SIG-M5 treated with dmso at 0.1 percent for 504 hours (cell line): ENCODE measurements at regions not wholly inside any gene's neighbourhood (a gene's known extent, or its start where the extent isn't known, plus 50 kb on each side); places are given as distances from the start of the nearest gene placed in this dataset.
"Not testable (repeated sequence)": the region's sequence is repeated elsewhere in the genome, so short reads cannot be mapped to it uniquely, and the experiment has no call there.

ENCODE experiments used
- DNase-seq: peaks from one replicate; lab custom pipeline; 2025; ENCODE audit not compliant: unreplicated experiment; lab: John Stamatoyannopoulos, UW

- DNase-seq: no peak
Measured at GRCh38 chr2:160583813-160584537, 90.4 kb upstream of the RBMS1 start.

DNA sequence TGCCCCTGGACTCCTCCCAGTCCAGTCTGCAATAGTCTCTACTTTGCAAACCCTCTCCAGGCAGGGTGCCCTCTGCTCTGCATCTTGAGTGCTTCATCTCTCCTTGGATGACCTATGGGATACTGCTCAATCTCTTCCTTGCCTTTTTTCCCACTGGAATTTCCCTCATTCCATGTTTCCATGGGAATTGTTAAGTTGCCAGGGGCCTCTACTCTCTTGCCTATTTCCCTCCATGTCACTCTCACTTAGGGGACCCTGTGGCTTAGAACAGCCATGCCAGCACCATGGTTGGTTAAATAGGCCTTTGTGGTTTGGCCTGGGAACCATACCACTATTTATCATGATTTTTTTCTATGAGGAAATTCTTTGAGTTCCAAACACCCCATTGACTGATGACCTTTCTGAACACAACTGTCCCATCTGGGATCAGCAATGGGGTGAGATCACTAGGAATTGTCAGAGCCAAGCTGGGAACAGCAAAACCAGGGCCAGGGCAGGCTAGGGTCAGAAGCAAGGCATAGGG lies 91.4 kb upstream of the RBMS1 start:
- no peak for DNase-seq

GRCh38 chr2:160590664-160591063 lies 97.1 kb upstream of the RBMS1 start:
- no peak for DNase-seq

- DNase-seq: no peak
Measured at GRCh38 chr2:160592401-160592800, 98.8 kb upstream of the RBMS1 start.

GRCh38 chr2:160592993-160593392 lies 99.4 kb upstream of the RBMS1 start:
- DNase-seq: no peak

GRCh38 chr2:160596441-160596840 lies 102.8 kb upstream of the RBMS1 start:
- DNase-seq: no peak

DNA sequence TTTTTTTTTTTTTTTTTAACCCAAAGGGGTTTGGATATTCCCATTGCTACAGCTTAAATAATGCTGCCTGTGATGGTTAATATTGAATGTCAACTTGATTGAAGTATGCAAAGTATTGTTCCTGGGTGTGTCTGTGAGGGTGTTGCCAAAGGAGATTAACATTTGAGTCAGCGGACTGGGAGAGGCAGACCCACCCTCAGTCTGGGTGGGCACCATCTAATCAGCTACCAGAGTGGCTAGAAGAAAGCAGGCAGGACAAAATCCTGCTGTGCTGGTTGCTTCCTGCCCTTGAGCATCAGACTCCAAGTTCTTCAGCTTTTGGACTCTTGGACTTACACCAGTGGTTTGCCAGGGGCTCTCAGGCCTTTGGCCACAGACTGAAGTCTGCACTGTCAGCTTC lies 106.8 kb upstream of the RBMS1 start:
- DNase-seq: not testable (repeated sequence)

DNA sequence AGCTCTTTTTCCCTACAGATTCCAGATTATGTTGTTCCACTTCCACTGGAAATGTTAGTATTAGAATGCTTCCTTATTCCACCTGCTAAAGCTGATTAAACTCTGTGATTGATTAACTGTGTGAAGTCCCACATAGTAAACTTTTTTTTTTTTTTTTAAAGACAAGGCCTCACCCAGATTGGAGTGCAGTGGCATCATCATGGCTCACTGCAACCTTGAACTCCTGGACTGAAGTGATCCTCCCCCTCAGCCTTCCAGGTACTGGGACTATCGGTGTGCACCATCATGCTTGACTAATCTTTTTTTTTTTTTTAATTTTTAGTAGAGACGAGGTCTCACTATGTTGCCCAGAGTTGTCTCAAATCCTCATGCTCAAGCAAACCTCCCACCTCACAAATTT lies 108.5 kb upstream of the RBMS1 start:
- no peak for DNase-seq

- DNase-seq: no peak
Measured at GRCh38 chr2:160603771-160604510, 110.3 kb upstream of the RBMS1 start.

DNA sequence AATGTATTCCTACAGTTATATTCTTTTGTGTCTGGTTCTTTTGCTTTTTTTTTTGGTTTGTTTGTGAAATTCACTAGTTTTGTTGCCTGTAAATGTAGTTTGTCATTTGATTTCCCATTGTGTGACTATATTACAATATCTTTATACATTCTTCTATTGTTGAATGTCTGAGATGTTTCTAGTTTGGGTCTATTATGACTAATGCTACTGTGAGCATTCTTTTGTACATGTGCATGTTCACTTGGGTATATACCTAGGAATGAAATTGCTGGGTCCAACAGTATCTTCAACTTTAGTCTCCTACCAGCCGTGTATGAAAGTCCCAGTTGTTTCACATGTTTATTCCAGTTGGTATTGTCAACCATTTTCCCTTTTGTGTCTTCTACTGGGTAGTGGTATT lies 112.7 kb upstream of the RBMS1 start:
- DNase-seq: no peak

DNA sequence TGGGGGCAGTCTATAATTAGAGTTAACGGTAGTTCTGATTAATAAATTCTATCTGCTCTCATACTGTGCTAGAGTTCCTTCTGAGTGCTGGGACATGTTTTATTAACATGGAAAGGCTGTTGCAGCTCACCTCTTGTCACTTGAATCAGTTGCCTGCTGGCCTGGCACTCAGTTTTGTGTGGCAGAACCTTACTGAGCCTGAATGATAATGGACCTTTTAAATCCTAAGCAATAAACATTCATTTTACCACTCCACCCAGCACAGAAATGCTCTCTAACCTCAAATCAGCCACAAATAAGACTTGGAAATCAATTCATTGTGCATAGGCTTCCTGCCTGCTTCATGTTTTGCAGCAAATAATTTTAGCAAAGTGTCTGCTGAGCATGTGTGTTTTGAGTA lies 115.0 kb upstream of the RBMS1 start:
- no peak for DNase-seq

DNA sequence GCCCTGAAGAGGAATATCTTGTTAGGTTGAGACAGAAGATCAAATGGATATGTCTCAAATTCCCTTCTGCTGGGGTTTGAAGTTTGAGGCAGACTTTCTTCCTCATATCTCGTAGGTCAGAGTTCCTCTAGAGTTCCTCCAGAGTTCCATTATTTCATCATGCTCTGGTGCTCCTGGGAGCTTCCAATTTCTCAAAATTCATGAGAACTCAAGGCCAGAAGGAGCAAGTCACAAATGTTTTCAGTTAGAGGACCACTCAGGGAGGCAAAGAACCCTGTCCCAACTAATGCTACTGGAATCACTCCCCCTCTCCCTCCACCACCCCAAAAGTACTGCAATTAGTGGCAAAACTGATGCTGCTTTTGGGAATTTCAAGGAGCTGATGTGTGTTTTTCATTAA lies 115.7 kb upstream of the RBMS1 start:
- DNase-seq: no peak

DNA sequence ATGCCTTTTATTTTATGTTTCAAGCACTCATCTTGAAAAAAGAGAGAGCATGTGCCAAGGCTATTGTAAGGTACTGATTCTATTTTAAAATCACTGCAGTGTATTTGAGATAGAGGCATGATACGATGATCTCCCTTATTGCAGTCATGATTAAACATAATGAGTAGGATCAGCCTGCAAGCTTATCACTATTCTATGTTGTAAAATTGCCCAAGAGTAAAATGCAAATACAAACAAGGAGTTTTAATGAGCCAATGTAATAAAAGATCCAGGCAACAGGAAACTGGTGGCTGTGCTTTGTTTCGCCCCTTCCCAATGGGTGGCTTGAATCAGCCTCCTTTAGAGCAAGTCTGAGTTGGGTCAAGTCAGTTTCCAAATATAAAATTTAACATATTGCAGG lies 116.4 kb upstream of the RBMS1 start:
- DNase-seq: no peak

GRCh38 chr2:160612266-160612856 lies 118.8 kb upstream of the RBMS1 start:
- no peak for DNase-seq

DNA sequence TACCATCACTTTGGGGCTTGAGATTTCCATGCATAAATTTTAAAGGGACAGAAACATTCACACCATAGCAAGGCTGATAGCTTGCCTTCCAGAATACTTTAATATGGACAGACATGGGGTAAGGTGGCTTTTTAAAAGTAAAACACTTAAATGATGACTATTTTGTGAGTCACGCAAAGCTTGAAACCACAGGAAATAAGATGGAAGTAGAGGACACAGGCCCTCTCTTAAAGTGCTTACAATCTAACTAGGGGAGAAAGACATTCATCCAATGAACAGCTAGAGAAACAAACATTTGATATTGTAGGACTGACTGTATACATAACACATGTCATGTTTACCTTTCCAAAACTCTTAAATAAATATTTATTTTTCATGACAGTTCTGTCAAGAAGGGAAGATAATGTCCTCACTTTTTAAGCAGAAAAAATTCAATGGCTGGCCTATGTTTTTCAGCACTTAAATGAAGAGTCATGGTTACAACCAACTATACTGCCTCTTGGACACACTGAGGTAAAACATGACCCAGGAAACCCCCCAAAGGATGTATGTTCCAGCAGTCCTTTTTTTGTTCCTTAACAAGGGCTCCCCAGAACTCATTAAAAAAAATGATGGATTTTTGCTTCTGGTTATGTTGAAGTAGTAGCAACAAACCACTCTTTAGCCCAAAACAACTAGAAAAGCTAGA lies 120.0 kb upstream of the RBMS1 start:
- no peak for DNase-seq

- no peak for DNase-seq
Measured at GRCh38 chr2:160614391-160614790, 120.8 kb upstream of the RBMS1 start.

GRCh38 chr2:160615706-160616105 lies 122.1 kb upstream of the RBMS1 start:
- DNase-seq: no peak

DNA sequence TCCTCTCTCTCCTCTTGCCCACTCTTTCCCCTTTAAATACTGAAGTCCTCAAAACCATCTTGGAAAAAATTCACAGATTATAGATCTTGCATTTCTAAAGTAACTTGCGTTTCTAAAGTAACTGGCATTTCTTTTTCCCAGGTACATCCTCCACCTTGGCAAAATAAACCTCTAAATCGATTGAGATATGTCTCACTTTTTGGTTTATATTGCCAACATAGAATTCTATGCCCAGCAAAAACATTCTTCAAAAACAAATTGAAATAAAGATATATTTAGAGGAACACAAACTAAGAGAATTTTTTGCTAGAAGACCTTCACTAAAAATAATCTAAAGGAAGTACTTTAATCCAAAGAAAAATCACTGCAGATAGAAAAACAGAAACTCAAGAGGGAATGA lies 122.5 kb upstream of the RBMS1 start:
- no peak for DNase-seq

DNA sequence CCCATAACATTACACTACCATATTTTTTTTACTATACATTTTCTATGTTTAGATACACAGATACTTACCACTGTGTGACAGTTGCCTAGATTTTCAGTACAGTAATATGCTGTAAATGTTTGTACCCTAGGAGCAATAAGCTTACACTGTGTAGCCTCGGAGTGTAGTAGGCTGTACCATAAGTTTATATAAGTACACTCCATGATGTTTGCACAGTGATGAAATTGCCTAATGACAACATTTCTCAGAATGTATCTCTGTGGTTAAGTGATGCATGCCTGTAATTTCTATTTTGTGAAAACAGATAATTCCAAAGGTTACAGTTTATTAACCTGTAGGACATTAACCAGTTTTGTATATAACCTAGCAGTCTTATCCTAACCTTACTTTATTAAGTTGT lies 128.1 kb upstream of the RBMS1 start:
- no peak for DNase-seq

GRCh38 chr2:160628020-160628637 lies 134.5 kb upstream of the RBMS1 start:
- DNase-seq: not testable (repeated sequence)

DNA sequence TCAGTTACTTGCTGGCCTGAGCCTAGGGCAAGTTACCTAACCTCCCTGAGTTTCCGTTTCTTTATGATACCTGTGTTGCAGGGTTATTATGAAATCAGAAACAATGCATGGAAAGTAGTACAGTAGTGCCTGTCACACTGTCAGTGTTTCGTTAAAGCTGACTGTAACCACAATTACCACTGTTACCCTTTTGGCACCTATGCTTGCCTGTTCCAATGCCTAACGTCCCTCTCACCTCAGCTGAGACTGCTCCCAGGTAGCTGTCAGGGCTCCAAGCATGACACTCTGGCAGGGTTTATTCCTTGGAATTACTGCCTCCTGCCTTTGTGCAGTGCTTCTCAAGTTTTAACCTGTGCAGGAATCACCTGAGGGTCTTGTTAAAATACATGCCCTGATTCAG lies 135.2 kb upstream of the RBMS1 start:
- no peak for DNase-seq
